GM10266 (cell line): ENCODE measurements at regions not wholly inside any gene's neighbourhood (a gene's known extent, or its start where the extent isn't known, plus 50 kb on each side); places are given as distances from the start of the nearest gene placed in this dataset.

Experiments
- DNase-seq: peaks from one replicate; pipeline ENCODE4 v3.0.0; 2012; ENCODE audit errors: extremely low spot score
- CTCF ChIP-seq: IDR thresholded peaks from 2 replicates; pipeline ENCODE4 v1.5.1; 2012; ENCODE audit warnings: mild to moderate bottlenecking, low read depth; ENCODE audit not compliant: control insufficient read depth, insufficient read depth; ENCODE audit errors: missing control alignments

- no peak for DNase-seq
- no peak for TF ChIP-seq CTCF
Observed at GRCh38 chr6:78583079-78583478, 284.3 kb upstream of the IRAK1BP1 start.

- no peak for TF ChIP-seq CTCF
- no peak for DNase-seq
Observed at GRCh38 chr6:78589436-78589835, 277.9 kb upstream of the IRAK1BP1 start.

GRCh38 chr6:78593898-78594667 lies 273.3 kb upstream of the IRAK1BP1 start:
- DNase-seq: no peak
- no peak for TF ChIP-seq CTCF

- no peak for DNase-seq
- no peak for TF ChIP-seq CTCF
Observed at GRCh38 chr6:78594668-78595066, 272.7 kb upstream of the IRAK1BP1 start.

GRCh38 chr6:78597966-78598365 lies 269.4 kb upstream of the IRAK1BP1 start:
- DNase-seq: no peak
- TF ChIP-seq CTCF: no peak

GRCh38 chr6:78598966-78599365 lies 268.4 kb upstream of the IRAK1BP1 start:
- DNase-seq: no peak
- no peak for TF ChIP-seq CTCF

- DNase-seq: no peak
- TF ChIP-seq CTCF: no peak
Observed at GRCh38 chr6:78599526-78599925, 267.8 kb upstream of the IRAK1BP1 start.
